ENCODE measurements at regions not wholly inside any gene's neighbourhood (a gene's known extent, or its start where the extent isn't known, plus 50 kb on each side); places are given as distances from the start of the nearest gene placed in this dataset.
"Not testable (repeated sequence)": the region's sequence is repeated elsewhere in the genome, so short reads cannot be mapped to it uniquely, and the experiment has no call there.

- ChIA-PET CTCF (interaction anchor here (0.7 kb wide), 1 partner anchor 38 kb away, joined by 4 read pairs; no protein-coding TSS in a partner anchor), POLR2A (no interaction called here)
Measured at GRCh38 chr14:54226103-54226502, 170.7 kb upstream of the CDKN3 start.

GRCh38 chr14:54226558-54226957 is 170.2 kb upstream of the CDKN3 start:
- ChIA-PET CTCF (interaction anchor here (0.7 kb wide), 1 partner anchor 38 kb away, joined by 4 read pairs; no protein-coding TSS in a partner anchor), POLR2A (no interaction called here)

GRCh38 chr14:54229136-54229535 is 167.7 kb upstream of the CDKN3 start:
- CTCF ChIA-PET, result no interaction called here
- POLR2A ChIA-PET, result no interaction called here

- CTCF ChIA-PET, result no interaction called here
- POLR2A ChIA-PET, result no interaction called here
Measured at GRCh38 chr14:54230645-54231044, 166.2 kb upstream of the CDKN3 start.

- POLR2A ChIA-PET, result no interaction called here
- CTCF ChIA-PET, result no interaction called here
Measured at GRCh38 chr14:54232735-54233134, 164.1 kb upstream of the CDKN3 start.

- CTCF ChIA-PET, result no interaction called here
- POLR2A ChIA-PET, result no interaction called here
Measured at GRCh38 chr14:54241517-54241916, 155.3 kb upstream of the CDKN3 start.

GRCh38 chr14:54251356-54251755 is 145.5 kb upstream of the CDKN3 start:
- CTCF ChIA-PET, result no interaction called here
- POLR2A ChIA-PET, result no interaction called here

- CTCF ChIA-PET, result no interaction called here
- POLR2A ChIA-PET, result no interaction called here
Measured at GRCh38 chr14:54252072-54252730, 144.6 kb upstream of the CDKN3 start.

GRCh38 chr14:54253195-54253947 is 143.4 kb upstream of the CDKN3 start:
- ChIA-PET CTCF (no interaction called here), POLR2A (no interaction called here)

GRCh38 chr14:54256156-54256555 is 140.7 kb upstream of the CDKN3 start:
- ChIA-PET CTCF (no interaction called here), POLR2A (no interaction called here)

- CTCF ChIA-PET, result no interaction called here
- POLR2A ChIA-PET, result no interaction called here
Measured at GRCh38 chr14:54257424-54257823, 139.4 kb upstream of the CDKN3 start.

GRCh38 chr14:54258382-54258781 is 138.4 kb upstream of the CDKN3 start:
- POLR2A ChIA-PET, result no interaction called here
- CTCF ChIA-PET, result no interaction called here

GRCh38 chr14:54259821-54260220 is 137.0 kb upstream of the CDKN3 start:
- POLR2A ChIA-PET, result no interaction called here
- CTCF ChIA-PET, result interaction anchor here (1.6 kb wide), 1 partner anchor 9 kb away, joined by 3 read pairs; no protein-coding TSS in a partner anchor

GRCh38 chr14:54261283-54261682 is 135.5 kb upstream of the CDKN3 start:
- ChIA-PET CTCF (interaction anchor here (0.6 kb wide), 1 partner anchor 381 kb away, joined by 3 read pairs; no protein-coding TSS in a partner anchor), POLR2A (no interaction called here)

- CTCF ChIA-PET, POLR2A ChIA-PET: not testable (repeated sequence)
Measured at GRCh38 chr14:54266616-54267015, 130.2 kb upstream of the CDKN3 start.

- CTCF ChIA-PET, result no interaction called here
Measured at GRCh38 chr14:54267172-54267571, 129.6 kb upstream of the CDKN3 start.

GRCh38 chr14:54275997-54276725 is 120.6 kb upstream of the CDKN3 start:
- ChIA-PET POLR2A (no interaction called here), CTCF (no interaction called here)

More at GRCh38 chr14:54267172-54267571, 129.6 kb upstream of the CDKN3 start:
- POLR2A ChIA-PET, result no interaction called here

GRCh38 chr14:54278087-54278486 is 118.7 kb upstream of the CDKN3 start:
- CTCF ChIA-PET, result no interaction called here
- POLR2A ChIA-PET, result no interaction called here

- CTCF ChIA-PET, result no interaction called here
- POLR2A ChIA-PET, result no interaction called here
Measured at GRCh38 chr14:54278665-54279295, 118.0 kb upstream of the CDKN3 start.

- POLR2A ChIA-PET, result no interaction called here
- CTCF ChIA-PET, result no interaction called here
Measured at GRCh38 chr14:54282849-54283248, 114.0 kb upstream of the CDKN3 start.

GRCh38 chr14:54285030-54285429 is 111.8 kb upstream of the CDKN3 start:
- CTCF ChIA-PET, result no interaction called here
- POLR2A ChIA-PET, result no interaction called here

Measured in activated CD8-positive, alpha-beta memory T cell treated with anti-CD3 and anti-CD28 coated beads for 36 hours (primary cell).